H4 (cell line): ENCODE measurements at regions not wholly inside any gene's neighbourhood (a gene's known extent, or its start where the extent isn't known, plus 50 kb on each side); places are given as distances from the start of the nearest gene placed in this dataset.

Experiments used
- DNase-seq: peaks from one replicate; pipeline ENCODE4 v3.0.0-alpha.2; 2015; ENCODE audit warnings: low spot score

- no peak for DNase-seq
Measured at GRCh38 chr17:77601054-77601979, 357.2 kb upstream of the TNRC6C start.

DNA sequence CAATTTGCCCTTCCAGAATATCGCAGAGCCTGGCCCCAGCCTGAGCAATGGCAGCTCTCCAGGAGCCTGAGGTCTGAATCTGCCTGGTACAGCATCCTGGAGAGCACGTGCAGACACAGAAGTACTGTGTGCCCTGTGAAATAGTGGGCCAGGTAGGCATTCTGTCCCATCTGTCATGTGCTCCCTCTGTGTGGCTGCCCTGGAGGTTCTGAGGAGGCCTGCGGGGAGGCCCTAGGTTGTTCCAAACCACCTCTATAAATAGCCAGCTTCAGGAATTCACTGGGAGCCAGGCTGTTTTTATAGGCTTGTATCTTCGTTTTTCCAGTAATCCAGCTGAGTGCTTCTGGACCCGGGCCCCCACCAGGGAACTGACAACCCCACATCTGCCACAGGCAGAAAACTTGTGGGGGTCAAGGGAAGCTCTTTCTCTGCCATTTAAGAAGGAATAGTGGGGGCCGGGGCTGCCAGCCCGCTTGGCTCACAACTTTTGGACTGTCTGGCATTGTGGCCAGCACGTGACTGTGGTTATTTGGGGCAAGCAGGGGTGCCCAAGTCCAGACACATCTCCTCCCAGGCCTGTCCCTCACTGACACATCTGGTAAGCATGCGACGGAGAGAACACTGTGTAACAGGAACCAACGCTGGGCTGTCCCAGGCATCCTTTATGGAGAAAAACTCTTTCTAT, 356.3 kb upstream of the TNRC6C start:
- DNase-seq, result peak; percentile 59

- DNase-seq, result no peak
Measured at GRCh38 chr17:77602883-77603640, 355.4 kb upstream of the TNRC6C start.

GRCh38 chr17:77604301-77604972, 354.1 kb upstream of the TNRC6C start:
- no peak for DNase-seq

DNA sequence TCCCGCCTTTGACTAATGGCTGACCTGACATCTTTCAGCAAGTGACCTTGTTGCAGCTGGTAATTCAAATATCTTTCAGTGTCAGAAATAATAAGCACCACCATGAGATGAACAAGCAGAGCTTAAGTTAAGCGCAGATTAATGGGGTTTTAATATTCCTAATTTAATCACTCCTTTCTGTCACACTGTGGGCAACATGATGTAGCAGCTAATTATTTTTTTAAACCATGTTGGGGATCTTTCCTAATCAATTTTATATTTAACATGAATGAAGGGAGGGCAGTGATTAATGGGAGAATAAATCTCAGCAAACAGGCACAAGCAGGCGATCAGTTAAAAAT, 353.6 kb upstream of the TNRC6C start:
- DNase-seq, result no peak

- no peak for DNase-seq
Measured at GRCh38 chr17:77606146-77606864, 352.2 kb upstream of the TNRC6C start.

GRCh38 chr17:77606865-77607210, 351.7 kb upstream of the TNRC6C start:
- no peak for DNase-seq

DNA sequence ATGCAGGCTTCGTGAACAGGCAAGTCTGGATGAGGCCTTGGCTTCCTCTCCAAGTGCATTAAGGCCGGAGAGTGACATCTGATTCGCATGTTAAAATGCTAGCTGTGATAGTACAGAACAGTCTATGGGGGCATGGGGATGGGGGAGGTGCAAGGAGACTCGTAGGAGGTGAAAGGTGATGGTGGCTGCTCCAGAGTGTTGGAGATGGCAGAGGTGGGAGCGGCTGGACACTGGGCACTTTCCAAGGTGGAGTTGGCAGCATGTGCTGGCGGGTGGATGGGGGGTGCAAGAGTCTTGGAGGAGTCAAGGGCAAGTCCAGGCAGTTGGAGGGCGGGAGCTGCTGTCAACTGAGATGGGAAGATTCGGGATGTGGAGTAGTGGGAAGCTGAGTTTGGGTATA, 350.9 kb upstream of the TNRC6C start:
- DNase-seq, result no peak

DNA sequence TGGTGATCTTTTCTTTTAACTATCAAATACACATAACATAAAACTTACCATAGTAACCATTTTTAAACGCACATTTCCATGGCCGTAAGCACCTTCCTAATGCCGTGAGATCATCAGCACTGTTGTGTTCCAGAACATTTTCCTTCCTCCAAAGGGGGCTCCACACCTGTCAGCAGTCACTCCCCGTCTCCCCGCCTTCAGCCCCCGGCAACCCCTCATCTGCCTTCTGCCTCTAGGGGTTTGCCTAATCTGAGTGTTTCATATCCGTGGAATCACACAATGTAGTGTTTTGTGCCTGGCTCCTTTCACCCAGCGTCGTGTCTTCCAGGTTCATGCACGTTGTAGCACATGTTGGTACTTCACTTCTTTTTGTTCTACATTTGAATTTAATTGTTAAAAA, 350.1 kb upstream of the TNRC6C start:
- DNase-seq, result no peak

DNA sequence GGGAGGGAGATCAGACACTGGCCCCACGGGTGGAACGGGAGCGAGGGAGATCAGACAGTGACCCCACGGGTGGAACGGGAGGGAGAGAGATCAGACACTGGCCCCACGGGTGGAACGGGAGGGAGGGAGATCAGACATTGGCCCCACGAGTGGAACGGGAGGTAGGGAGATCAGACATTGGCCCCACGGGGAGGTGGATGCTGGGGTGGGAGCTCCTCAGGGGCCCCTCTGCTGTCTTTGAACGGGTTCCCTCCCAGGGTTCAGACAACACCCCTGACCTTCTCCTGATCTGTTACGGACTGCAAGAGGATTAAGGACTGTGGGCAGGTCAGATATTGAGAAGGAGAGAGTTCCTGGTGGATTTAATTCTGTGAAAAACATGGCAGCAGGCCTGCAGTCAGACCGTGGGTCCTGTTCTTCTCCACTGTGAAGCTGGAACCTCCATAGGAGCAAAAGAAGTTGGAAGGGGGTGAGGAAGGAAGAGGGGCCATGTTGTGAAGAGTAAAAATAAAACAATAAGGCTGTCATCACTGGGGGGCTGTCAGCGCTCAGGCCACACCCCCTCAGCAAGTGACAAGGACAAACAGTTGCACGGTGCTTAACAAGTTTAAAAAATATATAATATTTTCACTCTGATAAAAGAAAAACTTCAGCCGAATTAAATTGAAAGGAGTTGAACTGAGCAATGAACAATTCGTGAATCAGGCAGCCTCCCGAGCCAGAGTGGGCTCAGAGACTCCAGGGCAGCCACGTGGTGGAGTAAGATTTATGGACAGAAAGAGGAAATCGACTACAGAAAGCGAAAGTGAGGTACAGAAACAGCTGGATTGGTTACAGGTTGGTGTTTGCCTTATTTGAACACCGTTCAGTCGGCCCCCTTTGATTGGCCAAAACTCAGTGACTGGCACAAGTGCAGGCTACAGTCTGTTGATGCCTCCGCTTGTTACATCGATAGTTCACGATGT, 348.7 kb upstream of the TNRC6C start:
- DNase-seq, result no peak

GRCh38 chr17:77610518-77610893, 348.0 kb upstream of the TNRC6C start:
- DNase-seq, result no peak

DNA sequence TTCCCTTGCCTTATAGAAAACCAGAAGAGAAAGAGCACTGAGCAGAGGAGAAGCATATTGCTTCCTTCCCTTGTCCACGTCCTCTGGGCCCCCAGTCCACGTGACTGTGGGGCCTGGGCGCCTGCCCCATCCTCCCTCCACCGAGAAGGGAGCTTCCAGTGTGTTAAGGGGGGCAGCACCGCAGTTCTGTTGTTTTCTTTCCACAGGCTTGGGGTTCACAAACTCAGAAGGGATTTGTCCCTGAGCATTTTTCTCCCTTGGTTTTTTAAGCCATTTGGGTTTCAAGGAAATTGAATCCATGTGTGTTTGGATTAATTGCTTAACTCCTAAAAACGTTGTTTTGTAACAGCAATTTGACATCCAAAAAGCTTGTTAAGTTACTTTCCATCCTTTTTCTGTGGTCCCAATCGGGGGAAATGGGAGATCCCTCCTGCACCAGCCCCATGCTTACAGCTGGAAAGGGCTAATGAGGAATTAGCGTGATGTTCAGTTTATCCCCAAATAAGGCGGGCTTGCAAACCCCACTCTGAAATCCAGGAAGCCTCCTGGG, 347.5 kb upstream of the TNRC6C start:
- no peak for DNase-seq

- DNase-seq, result no peak
Measured at GRCh38 chr17:77611791-77612502, 346.6 kb upstream of the TNRC6C start.

DNA sequence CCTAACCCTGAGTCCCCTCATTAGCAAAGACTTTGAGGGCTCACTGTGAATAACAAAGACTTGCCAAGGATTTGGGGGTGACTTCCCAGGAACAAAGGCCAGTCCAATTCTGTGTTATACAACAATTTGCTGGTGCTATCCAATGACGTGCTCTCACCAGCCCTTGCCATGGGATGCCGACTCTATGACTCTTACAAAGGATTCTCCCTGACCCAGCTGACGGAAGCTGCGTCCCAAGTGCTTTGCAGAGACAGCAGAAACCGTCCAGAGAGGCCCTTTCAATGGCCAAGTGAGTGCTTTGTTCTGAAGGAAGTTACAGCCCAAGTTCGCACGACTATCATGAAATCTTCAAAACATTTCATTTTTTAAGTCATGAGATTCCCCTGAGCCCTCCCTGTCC, 345.3 kb upstream of the TNRC6C start:
- DNase-seq, result no peak

GRCh38 chr17:77613627-77614026, 344.9 kb upstream of the TNRC6C start:
- no peak for DNase-seq

- DNase-seq, result no peak
Measured at GRCh38 chr17:77615703-77616253, 342.7 kb upstream of the TNRC6C start.

DNA sequence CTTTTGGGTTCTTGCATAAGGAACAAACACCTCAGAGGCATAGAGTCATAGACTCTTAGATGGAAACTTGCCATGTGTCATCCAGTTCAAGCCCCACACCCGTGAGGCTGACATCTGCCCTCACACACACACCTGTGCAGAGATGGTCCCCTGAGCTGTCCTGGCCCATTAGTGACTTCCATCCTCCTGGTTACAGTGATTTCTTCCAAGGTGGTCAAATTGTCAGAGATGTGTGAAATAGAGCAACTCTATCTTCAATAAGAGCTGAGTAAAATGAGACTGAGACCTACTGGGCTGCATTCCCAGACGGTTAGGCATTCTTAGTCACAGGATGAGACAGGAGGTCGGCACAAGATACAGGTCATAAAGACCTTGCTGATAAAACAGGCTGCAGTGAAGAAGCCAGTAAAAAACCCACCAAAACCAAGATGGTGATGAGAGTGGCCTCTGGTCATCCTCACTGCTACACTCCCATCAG, 342.2 kb upstream of the TNRC6C start:
- no peak for DNase-seq

DNA sequence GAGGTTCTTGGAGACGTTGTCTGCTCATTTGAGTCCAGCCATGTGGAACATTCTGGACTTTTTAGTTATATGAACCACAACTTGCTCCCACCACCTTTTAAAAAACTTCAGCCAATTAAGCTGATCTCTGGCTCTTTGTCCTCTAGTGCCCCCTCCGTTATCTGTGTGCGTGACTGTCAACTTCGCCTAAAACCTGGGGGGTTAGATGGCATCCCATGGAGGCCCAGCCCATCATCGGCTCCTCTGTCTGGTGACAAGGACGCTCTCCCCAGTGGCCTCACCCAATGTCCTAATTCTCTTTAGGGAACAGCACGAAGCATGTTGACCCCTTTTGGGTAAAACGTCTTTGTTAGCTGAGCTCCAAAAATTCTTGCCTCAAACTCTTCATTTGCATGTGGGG, 341.0 kb upstream of the TNRC6C start:
- no peak for DNase-seq

DNA sequence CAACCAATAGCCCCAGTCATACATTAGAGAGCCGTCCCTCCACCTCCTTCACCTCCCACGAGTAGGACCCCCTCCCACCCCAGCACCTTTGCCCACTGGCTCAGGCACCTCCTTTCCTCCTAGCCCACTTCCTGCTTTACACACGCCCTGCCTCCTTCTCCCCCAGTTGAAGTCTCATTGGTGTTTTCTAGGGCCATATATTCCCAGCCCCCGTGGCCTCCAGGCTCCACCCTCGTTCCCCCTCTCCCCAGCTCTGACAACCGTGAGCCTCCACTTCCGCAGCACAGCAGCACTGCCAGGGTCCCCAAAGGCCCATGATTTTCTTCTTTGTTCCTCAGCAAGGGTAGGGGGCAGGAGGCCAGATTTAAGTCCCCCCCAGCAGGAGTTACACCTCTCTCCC, 340.3 kb upstream of the TNRC6C start:
- no peak for DNase-seq
